GM23338 (cell line): ENCODE measurements at regions not wholly inside any gene's neighbourhood (a gene's known extent, or its start where the extent isn't known, plus 50 kb on each side); places are given as distances from the start of the nearest gene placed in this dataset.

Experiments used
- NANOG ChIP-seq: IDR thresholded peaks from 2 replicates; pipeline ENCODE4 v1.6.1; 2016; ENCODE audit warnings: antibody characterized with exemption, borderline replicate concordance
- ZNF331 ChIP-seq: fragments of 250-450 bp; sonication (Bioruptor Pico); IDR thresholded peaks from 2 replicates; pipeline ENCODE4 v1.5.0; 2020; ENCODE audit warnings: low read depth, mild to moderate bottlenecking, moderate library complexity
- ZNF462 ChIP-seq: fragments of 250-450 bp; sonication (Bioruptor Pico); IDR thresholded peaks from 2 replicates; pipeline ENCODE4 v1.5.0; 2020; ENCODE audit warnings: mild to moderate bottlenecking, moderate library complexity
- TF ChIP-seq, protein P1 (sequence below): IDR thresholded peaks from one replicate; pipeline ENCODE4 v1.6.1; 2018; ENCODE audit warnings: antibody characterized with exemption; ENCODE audit not compliant: unreplicated experiment
- TF ChIP-seq, protein P2 (sequence below), 2 experiments: fragments of 200-600 bp in 1 of 2; sonication (generic) in 1 of 2; conservative IDR thresholded peaks; 2 replicates each; pipeline versions ENCODE4 v1.5.1 to v1.6.1; 2016 to 2017; ENCODE audit warnings: antibody characterized with exemption in 2 of 2, low read depth in 2 of 2, mild to moderate bottlenecking in 2 of 2, moderate library complexity in 1 of 2

DNA sequence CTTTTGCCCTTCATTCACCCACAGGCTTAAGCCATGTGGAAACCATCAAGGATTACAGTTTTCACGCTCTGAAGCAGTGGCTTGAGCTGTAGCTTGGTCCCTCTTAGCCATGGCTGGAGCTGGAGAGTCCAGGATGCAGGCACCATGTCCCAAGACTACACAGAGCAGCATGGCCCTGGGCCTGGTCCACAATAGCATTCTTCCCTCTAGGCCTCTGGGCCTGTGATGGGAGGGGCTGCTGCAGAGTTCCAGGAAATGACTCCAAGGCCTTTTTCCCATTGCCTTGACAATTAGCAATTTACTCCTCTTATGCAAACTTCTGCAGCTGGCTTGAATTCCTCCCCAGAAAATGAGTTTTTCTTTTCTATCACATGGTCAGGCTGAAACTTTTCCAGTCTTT, 211.3 kb downstream of the RERGL start (continued):
- TF ChIP-seq ZNF462 (CRISPR knock-in tag) (no peak), ZNF331 (CRISPR knock-in tag) (no peak), NANOG (no peak)
- TF ChIP-seq, protein P1, sequence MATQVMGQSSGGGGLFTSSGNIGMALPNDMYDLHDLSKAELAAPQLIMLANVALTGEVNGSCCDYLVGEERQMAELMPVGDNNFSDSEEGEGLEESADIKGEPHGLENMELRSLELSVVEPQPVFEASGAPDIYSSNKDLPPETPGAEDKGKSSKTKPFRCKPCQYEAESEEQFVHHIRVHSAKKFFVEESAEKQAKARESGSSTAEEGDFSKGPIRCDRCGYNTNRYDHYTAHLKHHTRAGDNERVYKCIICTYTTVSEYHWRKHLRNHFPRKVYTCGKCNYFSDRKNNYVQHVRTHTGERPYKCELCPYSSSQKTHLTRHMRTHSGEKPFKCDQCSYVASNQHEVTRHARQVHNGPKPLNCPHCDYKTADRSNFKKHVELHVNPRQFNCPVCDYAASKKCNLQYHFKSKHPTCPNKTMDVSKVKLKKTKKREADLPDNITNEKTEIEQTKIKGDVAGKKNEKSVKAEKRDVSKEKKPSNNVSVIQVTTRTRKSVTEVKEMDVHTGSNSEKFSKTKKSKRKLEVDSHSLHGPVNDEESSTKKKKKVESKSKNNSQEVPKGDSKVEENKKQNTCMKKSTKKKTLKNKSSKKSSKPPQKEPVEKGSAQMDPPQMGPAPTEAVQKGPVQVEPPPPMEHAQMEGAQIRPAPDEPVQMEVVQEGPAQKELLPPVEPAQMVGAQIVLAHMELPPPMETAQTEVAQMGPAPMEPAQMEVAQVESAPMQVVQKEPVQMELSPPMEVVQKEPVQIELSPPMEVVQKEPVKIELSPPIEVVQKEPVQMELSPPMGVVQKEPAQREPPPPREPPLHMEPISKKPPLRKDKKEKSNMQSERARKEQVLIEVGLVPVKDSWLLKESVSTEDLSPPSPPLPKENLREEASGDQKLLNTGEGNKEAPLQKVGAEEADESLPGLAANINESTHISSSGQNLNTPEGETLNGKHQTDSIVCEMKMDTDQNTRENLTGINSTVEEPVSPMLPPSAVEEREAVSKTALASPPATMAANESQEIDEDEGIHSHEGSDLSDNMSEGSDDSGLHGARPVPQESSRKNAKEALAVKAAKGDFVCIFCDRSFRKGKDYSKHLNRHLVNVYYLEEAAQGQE = no peak
- TF ChIP-seq, protein P2, sequence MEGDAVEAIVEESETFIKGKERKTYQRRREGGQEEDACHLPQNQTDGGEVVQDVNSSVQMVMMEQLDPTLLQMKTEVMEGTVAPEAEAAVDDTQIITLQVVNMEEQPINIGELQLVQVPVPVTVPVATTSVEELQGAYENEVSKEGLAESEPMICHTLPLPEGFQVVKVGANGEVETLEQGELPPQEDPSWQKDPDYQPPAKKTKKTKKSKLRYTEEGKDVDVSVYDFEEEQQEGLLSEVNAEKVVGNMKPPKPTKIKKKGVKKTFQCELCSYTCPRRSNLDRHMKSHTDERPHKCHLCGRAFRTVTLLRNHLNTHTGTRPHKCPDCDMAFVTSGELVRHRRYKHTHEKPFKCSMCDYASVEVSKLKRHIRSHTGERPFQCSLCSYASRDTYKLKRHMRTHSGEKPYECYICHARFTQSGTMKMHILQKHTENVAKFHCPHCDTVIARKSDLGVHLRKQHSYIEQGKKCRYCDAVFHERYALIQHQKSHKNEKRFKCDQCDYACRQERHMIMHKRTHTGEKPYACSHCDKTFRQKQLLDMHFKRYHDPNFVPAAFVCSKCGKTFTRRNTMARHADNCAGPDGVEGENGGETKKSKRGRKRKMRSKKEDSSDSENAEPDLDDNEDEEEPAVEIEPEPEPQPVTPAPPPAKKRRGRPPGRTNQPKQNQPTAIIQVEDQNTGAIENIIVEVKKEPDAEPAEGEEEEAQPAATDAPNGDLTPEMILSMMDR (conservative IDR thresholded peaks at IDR 0.05; ENCODE audit: low read depth in 2 of 2) = no peak
